IMR-90 (cell line): ENCODE measurements at regions not wholly inside any gene's neighbourhood (a gene's known extent, or its start where the extent isn't known, plus 50 kb on each side); places are given as distances from the start of the nearest gene placed in this dataset.
"Not testable (repeated sequence)": the region's sequence is repeated elsewhere in the genome, so short reads cannot be mapped to it uniquely, and the experiment has no call there.

ENCODE experiments used
- CTCF ChIP-seq: conservative IDR thresholded peaks from 2 replicates; pipeline ENCODE4 v1.5.1; 2012; ENCODE audit warnings: mild to moderate bottlenecking, low read depth, low read length, improper control_type of control experiment
- MAZ ChIP-seq: IDR thresholded peaks from 2 replicates; pipeline ENCODE4 v1.6.1; 2012; ENCODE audit warnings: low read depth, mild to moderate bottlenecking, low read length, improper control_type of control experiment, moderate library complexity, borderline replicate concordance
- POLR2A ChIP-seq: IDR thresholded peaks from 2 replicates; pipeline ENCODE4 v1.6.1; 2012; ENCODE audit warnings: mild to moderate bottlenecking, low read depth, low read length
- RAD21 ChIP-seq: IDR thresholded peaks from 2 replicates; pipeline ENCODE4 v1.6.1; 2012; ENCODE audit warnings: low read length, improper control_type of control experiment
- RFX5 ChIP-seq: IDR thresholded peaks from 2 replicates; pipeline ENCODE4 v1.8.0; 2012; ENCODE audit warnings: low read depth, mild to moderate bottlenecking, low read length, moderate library complexity

- not testable (repeated sequence) for TF ChIP-seq RAD21, POLR2A, CTCF, RFX5, MAZ
Observed at GRCh38 chr1:47691293-47691692, 253.4 kb downstream of the FOXD2 start.
